ENCODE measurements at regions not wholly inside any gene's neighbourhood (a gene's known extent, or its start where the extent isn't known, plus 50 kb on each side); places are given as distances from the start of the nearest gene placed in this dataset.

DNA sequence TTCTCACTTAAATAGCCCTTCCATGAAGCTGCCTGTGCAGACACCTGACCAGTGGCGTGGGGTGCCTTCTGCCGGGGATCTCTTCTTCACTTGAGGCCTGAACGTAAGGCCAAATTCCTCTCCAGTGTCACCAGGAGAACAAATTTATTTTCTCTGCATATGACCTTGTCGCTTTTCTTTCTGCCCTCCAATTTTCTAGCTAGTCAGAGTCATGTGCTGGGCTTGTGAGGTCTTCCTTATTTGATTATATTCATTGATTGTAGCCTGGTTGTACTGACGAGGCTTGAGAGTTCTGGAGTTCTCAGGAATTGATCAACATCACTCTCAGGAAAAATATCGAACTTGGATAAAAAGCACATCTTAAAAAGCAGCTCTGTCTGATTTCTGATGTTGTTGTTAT lies 255.7 kb downstream of the BUB3 start:
- no peak for TF ChIP-seq SETDB1 (IDR thresholded peaks at IDR 0.05; ENCODE audit: low read length)
- no peak for TF ChIP-seq MAFG (tag; conservative IDR thresholded peaks at IDR 0.05)
- TF ChIP-seq, protein P1, sequence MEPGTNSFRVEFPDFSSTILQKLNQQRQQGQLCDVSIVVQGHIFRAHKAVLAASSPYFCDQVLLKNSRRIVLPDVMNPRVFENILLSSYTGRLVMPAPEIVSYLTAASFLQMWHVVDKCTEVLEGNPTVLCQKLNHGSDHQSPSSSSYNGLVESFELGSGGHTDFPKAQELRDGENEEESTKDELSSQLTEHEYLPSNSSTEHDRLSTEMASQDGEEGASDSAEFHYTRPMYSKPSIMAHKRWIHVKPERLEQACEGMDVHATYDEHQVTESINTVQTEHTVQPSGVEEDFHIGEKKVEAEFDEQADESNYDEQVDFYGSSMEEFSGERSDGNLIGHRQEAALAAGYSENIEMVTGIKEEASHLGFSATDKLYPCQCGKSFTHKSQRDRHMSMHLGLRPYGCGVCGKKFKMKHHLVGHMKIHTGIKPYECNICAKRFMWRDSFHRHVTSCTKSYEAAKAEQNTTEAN (CRISPR knock-in tag; IDR thresholded peaks at IDR 0.05): no peak
- TF ChIP-seq, protein P2, sequence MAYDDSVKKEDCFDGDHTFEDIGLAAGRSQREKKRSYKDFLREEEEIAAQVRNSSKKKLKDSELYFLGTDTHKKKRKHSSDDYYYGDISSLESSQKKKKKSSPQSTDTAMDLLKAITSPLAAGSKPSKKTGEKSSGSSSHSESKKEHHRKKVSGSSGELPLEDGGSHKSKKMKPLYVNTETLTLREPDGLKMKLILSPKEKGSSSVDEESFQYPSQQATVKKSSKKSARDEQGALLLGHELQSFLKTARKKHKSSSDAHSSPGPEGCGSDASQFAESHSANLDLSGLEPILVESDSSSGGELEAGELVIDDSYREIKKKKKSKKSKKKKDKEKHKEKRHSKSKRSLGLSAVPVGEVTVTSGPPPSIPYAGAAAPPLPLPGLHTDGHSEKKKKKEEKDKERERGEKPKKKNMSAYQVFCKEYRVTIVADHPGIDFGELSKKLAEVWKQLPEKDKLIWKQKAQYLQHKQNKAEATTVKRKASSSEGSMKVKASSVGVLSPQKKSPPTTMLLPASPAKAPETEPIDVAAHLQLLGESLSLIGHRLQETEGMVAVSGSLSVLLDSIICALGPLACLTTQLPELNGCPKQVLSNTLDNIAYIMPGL (CRISPR knock-in tag; IDR thresholded peaks at IDR 0.05): no peak
- TF ChIP-seq CBX5 (IDR thresholded peaks at IDR 0.05; ENCODE audit: borderline replicate concordance, low read depth): no peak
- no peak for TF ChIP-seq ZNF184 (CRISPR knock-in tag; IDR thresholded peaks at IDR 0.05)
- TF ChIP-seq TOE1 (IDR thresholded peaks at IDR 0.05; ENCODE audit: borderline replicate concordance): no peak
- no peak for TF ChIP-seq TOE1 (CRISPR knock-in tag; IDR thresholded peaks at IDR 0.05; ENCODE audit: borderline replicate concordance, low read depth)
- TF ChIP-seq, protein P3, sequence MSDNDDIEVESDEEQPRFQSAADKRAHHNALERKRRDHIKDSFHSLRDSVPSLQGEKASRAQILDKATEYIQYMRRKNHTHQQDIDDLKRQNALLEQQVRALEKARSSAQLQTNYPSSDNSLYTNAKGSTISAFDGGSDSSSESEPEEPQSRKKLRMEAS (CRISPR knock-in tag; IDR thresholded peaks at IDR 0.05): no peak
- TF ChIP-seq CHD4 (IDR thresholded peaks at IDR 0.05; ENCODE audit: insufficient read depth, insufficient replicate concordance, low read depth, low read length, poor library complexity, severe bottlenecking): no peak
- TF ChIP-seq ZNF24 (IDR thresholded peaks at IDR 0.05): no peak
- no peak for TF ChIP-seq FOXA3 (CRISPR knock-in tag; conservative IDR thresholded peaks at IDR 0.05 in 1 of 2, IDR thresholded peaks at IDR 0.05 in 1 of 2)
- TF ChIP-seq CREB1 (IDR thresholded peaks at IDR 0.05): no peak
- no peak for TF ChIP-seq CREB1 (CRISPR knock-in tag; IDR thresholded peaks at IDR 0.05)
